ENCODE measurements at regions not wholly inside any gene's neighbourhood (a gene's known extent, or its start where the extent isn't known, plus 50 kb on each side); places are given as distances from the start of the nearest gene placed in this dataset.

DNA sequence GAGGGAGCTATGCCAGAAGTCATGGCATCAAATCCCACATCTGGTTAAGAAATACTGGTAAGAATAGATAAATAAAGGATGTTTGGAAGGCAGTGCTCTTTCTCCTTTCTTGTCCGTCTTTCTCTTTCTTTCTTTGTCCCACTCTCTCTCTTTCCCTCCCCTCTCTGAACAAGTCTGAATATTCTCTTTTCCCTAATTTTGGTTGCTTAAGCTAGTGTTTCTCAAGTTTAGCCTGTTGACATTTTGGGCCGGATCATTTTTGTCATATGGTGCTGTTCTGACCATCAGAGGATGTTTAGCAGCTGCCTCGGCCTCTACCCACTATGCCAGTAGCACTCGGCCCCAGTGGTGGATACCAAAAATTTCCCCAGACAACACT is 405.3 kb upstream of the C2CD4B start:
- H3K27me3 ChIP-seq (ENCODE audit: low read depth, low read length): no peaks in the 10 kb centered on the region
- peak overlapping the region in 1 of 2 donors; percentile 14 for H3K4me3 ChIP-seq (ENCODE audit: low read depth in 1 of 2, low read length in 2 of 2)
- H3K36me3 ChIP-seq (ENCODE audit: control insufficient read depth in 1 of 2, insufficient read depth in 2 of 2, low read length in 2 of 2): no peaks in the 10 kb centered on the region
- peaks cover 0 to 3% of the 10 kb centered on the region in 2 donors for H3K4me1 ChIP-seq (ENCODE audit: control insufficient read depth in 1 of 2, insufficient read depth in 2 of 2, low read length in 2 of 2)
- H3K27ac ChIP-seq (ENCODE audit: low read length): peak overlapping the region; percentile 3
- no peaks in the 10 kb centered on the region for H3K9me3 ChIP-seq (ENCODE audit: control insufficient read depth in 1 of 2, low read length in 2 of 2)

DNA sequence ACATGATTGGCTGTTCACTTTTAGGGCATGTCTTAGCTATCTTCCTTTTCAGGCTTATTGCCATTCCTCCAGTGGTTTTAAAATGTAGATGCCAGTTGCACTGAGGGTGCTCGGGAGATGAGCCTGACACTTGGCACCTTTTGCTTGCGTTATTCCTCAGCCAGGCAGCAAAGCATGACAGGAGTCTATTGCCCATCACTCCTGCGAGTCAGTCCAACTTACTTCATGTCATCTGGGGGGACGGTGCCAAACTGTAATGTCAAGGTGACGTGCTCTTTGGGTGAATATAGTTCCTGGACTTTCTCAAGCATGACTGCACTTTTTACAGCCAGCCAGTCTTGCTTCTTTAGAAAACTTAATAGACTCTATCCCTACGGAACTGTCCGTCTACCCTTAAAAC is 406.0 kb upstream of the C2CD4B start:
- H3K4me3 ChIP-seq (ENCODE audit: low read depth in 1 of 2, low read length in 2 of 2): no peak overlapping the region
- H3K27ac ChIP-seq (ENCODE audit: low read length): no peak overlapping the region
- H3K36me3 ChIP-seq (ENCODE audit: control insufficient read depth in 1 of 2, insufficient read depth in 2 of 2, low read length in 2 of 2): no peaks in the 10 kb centered on the region
- H3K27me3 ChIP-seq (ENCODE audit: low read depth, low read length): no peaks in the 10 kb centered on the region
- no peaks in the 10 kb centered on the region for H3K9me3 ChIP-seq (ENCODE audit: control insufficient read depth in 1 of 2, low read length in 2 of 2)
- H3K4me1 ChIP-seq (ENCODE audit: control insufficient read depth in 1 of 2, insufficient read depth in 2 of 2, low read length in 2 of 2): peaks cover 0 to 3% of the 10 kb centered on the region in 2 donors

DNA sequence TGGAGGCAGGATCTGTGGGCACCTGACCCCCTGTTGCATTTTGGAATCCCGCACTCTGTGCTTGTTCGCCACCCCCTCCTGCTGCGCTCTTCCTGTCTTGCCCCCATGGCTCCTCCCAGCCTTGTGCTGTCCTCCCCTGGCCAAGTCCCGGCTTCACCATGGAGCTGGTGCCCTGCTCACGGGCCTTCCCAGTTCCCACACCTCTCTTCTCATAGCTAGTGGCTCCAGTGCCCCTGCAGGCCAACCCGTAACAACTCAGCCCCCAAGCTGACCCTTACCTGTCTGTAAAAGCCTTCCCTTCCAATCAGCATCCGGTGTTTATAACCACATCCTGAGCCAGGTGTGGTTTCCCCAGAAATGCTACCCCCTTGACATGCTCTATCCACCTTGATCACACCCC is 407.7 kb upstream of the C2CD4B start:
- Histone ChIP-seq H3K4me1 (ENCODE audit: control insufficient read depth in 1 of 2, insufficient read depth in 2 of 2, low read length in 2 of 2) (peaks cover 0 to 3% of the 10 kb centered on the region in 2 donors), H3K9me3 (ENCODE audit: control insufficient read depth in 1 of 2, low read length in 2 of 2) (no peaks in the 10 kb centered on the region), H3K4me3 (ENCODE audit: low read depth in 1 of 2, low read length in 2 of 2) (no peak overlapping the region)

DNA sequence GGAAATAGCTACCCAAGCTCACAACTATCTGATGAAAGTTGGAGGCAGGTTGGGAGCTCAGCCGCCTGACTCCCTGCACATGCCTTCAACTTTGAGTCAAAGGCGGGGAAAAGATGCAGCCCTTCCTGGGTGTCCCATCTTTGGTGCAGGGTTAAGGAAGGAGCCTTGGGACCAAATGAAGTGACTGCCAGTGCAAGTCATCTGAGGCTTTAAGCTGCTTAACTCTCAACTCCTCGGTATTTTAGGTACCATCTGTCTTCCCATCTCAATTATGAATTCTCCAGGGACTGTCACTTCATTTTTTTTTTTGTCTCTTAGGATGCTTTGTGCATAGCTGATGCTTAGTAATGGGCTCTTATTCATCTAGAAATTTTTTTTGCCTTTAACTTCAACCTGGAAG is 408.8 kb upstream of the C2CD4B start:
- Histone ChIP-seq H3K4me1 (ENCODE audit: control insufficient read depth in 1 of 2, insufficient read depth in 2 of 2, low read length in 2 of 2) (peaks cover 0 to 3% of the 10 kb centered on the region in 2 donors), H3K27me3 (ENCODE audit: low read depth, low read length) (no peaks in the 10 kb centered on the region), H3K9me3 (ENCODE audit: control insufficient read depth in 1 of 2, low read length in 2 of 2) (no peaks in the 10 kb centered on the region), H3K4me3 (ENCODE audit: low read depth in 1 of 2, low read length in 2 of 2) (no peak overlapping the region), H3K36me3 (ENCODE audit: control insufficient read depth in 1 of 2, insufficient read depth in 2 of 2, low read length in 2 of 2) (no peaks in the 10 kb centered on the region), H3K27ac (ENCODE audit: low read length) (no peak overlapping the region)

More for the DNA sequence above, 407.7 kb upstream of the C2CD4B start:
- Histone ChIP-seq H3K27ac (ENCODE audit: low read length) (no peak overlapping the region), H3K36me3 (ENCODE audit: control insufficient read depth in 1 of 2, insufficient read depth in 2 of 2, low read length in 2 of 2) (no peaks in the 10 kb centered on the region), H3K27me3 (ENCODE audit: low read depth, low read length) (no peaks in the 10 kb centered on the region)

DNA sequence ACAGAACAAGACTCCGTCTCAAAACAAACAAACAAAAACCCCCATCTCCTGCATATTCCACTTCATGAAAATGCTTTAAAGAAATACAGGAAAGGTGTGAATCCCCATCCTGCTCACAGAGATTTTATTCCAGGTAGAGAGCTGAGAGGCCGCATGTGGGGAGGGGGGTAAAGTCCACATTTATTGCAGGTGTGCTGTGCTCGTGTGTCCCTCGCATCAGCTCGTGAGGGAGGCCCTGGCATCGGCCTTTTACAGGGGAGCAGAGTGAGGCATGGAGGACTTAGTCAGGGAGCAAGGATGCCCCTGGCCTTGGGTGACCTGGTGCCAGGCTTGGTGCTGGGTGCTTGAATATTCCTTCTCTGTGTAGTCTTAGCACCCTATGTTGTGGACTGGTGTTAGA is 413.5 kb upstream of the C2CD4B start:
- Histone ChIP-seq H3K36me3 (ENCODE audit: control insufficient read depth in 1 of 2, insufficient read depth in 2 of 2, low read length in 2 of 2) (no peaks in the 10 kb centered on the region), H3K27ac (ENCODE audit: low read length) (no peak overlapping the region), H3K9me3 (ENCODE audit: control insufficient read depth in 1 of 2, low read length in 2 of 2) (no peaks in the 10 kb centered on the region), H3K27me3 (ENCODE audit: low read depth, low read length) (no peaks in the 10 kb centered on the region), H3K4me3 (ENCODE audit: low read depth in 1 of 2, low read length in 2 of 2) (no peak overlapping the region), H3K4me1 (ENCODE audit: control insufficient read depth in 1 of 2, insufficient read depth in 2 of 2, low read length in 2 of 2) (peaks cover 0 to 3% of the 10 kb centered on the region in 2 donors)

DNA sequence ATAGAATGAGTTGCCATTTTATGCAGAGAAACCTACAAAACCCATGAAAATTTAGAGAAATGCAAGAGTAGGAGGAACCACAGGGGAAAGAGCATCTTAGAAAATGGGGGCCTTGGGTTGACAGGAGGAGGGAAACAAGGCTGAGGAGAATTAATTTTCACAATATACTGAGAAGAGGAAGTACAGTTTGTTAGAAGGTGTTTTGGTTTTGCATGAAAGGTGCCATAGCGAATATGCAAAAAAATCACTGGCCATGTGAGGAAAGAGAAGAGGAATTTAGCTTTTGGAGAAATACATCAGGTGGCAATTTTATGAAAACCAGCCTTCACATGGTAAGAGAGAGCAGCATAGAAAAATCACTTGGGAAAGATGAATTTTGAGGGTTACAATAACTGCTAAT is 413.9 kb upstream of the C2CD4B start:
- Histone ChIP-seq H3K4me1 (ENCODE audit: control insufficient read depth in 1 of 2, insufficient read depth in 2 of 2, low read length in 2 of 2) (peaks cover 0 to 3% of the 10 kb centered on the region in 2 donors), H3K4me3 (ENCODE audit: low read depth in 1 of 2, low read length in 2 of 2) (no peak overlapping the region), H3K36me3 (ENCODE audit: control insufficient read depth in 1 of 2, insufficient read depth in 2 of 2, low read length in 2 of 2) (no peaks in the 10 kb centered on the region), H3K27ac (ENCODE audit: low read length) (no peak overlapping the region), H3K27me3 (ENCODE audit: low read depth, low read length) (no peaks in the 10 kb centered on the region), H3K9me3 (ENCODE audit: control insufficient read depth in 1 of 2, low read length in 2 of 2) (no peaks in the 10 kb centered on the region)

DNA sequence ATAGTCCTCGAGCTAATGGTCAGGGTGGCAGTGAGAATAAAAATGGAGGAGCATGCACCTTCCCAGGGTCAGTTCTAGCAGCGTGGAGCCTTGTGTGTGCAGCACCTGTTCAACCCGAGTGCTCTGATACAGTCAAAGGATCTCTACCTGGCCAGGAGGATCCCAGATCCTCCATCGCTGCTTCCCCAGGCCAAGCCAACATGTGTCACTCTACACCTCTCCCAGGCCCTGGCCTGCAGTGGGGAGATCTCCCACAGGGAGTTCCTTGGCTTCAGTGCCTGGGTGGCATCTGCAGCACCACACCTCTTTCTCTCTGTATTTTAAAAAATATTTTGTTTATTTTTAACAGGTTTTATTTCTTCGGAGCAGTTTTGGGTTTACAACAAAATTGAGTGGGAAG is 414.8 kb upstream of the C2CD4B start:
- H3K27me3 ChIP-seq (ENCODE audit: low read depth, low read length): no peaks in the 10 kb centered on the region
- H3K4me3 ChIP-seq (ENCODE audit: low read depth in 1 of 2, low read length in 2 of 2): no peak overlapping the region
- H3K36me3 ChIP-seq (ENCODE audit: control insufficient read depth in 1 of 2, insufficient read depth in 2 of 2, low read length in 2 of 2): no peaks in the 10 kb centered on the region
- no peak overlapping the region for H3K27ac ChIP-seq (ENCODE audit: low read length)
- H3K4me1 ChIP-seq (ENCODE audit: control insufficient read depth in 1 of 2, insufficient read depth in 2 of 2, low read length in 2 of 2): peaks cover 0 to 1% of the 10 kb centered on the region in 2 donors
- no peaks in the 10 kb centered on the region for H3K9me3 ChIP-seq (ENCODE audit: control insufficient read depth in 1 of 2, low read length in 2 of 2)

DNA sequence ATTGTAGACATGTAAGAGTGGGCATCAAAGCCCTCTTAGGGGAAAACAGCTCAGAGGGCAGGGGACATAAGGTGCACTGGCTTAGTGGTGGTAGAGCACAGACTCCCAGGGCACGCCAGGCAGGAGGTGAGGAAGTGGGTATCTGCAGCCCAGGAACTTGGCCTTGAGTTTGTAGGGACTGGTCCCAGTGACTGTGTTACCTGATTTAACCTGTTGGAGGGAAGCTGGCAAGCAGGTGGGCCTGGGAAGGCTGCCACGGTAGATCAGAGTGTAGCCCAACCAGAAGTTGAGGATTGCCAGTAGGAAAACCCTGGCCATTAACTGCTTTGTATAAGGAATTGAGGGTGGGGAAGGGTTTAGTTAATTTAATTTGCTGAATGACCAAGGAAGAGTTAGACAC is 417.5 kb upstream of the C2CD4B start:
- Histone ChIP-seq H3K36me3 (ENCODE audit: control insufficient read depth in 1 of 2, insufficient read depth in 2 of 2, low read length in 2 of 2) (no peaks in the 10 kb centered on the region), H3K9me3 (ENCODE audit: control insufficient read depth in 1 of 2, low read length in 2 of 2) (no peaks in the 10 kb centered on the region), H3K27me3 (ENCODE audit: low read depth, low read length) (no peaks in the 10 kb centered on the region), H3K4me3 (ENCODE audit: low read depth in 1 of 2, low read length in 2 of 2) (no peak overlapping the region), H3K4me1 (ENCODE audit: control insufficient read depth in 1 of 2, insufficient read depth in 2 of 2, low read length in 2 of 2) (no peaks in the 10 kb centered on the region), H3K27ac (ENCODE audit: low read length) (no peak overlapping the region)

DNA sequence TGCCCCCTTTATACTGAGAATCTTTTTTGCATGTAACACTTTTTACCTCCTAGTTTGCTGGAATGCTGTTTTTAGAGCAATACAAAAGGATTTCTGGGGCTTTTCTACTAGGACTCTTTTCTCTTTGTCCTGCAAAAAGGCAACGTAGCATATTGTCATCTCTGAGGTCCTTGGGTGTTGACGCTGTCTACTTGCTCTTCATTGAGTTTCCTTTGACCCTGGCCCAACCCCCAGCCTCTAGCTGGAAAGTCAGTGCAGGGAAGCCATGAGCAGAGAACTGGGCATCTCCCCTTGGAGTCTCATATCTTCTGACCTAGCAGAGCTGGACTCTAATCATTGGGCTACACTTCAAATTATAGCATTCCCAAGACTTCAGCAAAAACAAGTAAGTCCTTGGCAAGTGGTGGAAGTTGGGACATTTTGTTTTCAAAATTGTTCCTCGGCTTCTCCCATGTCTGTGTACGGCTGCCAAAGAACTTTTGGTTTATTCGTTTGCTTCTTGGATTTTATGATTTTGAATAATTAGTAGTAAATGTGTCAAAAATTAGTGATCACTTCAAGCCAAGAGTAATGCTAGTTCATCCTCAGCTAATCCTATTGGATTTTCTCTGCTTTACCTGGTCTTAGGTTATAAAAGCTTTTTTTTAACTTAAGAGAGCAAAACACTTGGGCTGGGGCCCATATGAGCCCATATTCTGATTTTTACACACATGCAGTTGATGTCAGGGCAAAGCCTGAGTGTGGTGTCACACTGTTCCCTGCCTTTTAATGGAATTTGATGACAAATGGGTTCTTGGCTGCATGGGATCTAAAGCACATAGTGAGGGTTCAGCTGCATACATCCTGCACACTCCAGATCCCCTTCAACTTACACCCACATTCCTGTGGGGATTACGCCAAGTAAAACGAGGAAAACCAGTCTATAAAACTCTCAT is 419.5 kb upstream of the C2CD4B start:
- Histone ChIP-seq H3K9me3 (ENCODE audit: control insufficient read depth in 1 of 2, low read length in 2 of 2) (no peaks in the 10 kb centered on the region), H3K4me1 (ENCODE audit: control insufficient read depth in 1 of 2, insufficient read depth in 2 of 2, low read length in 2 of 2) (no peaks in the 10 kb centered on the region), H3K27me3 (ENCODE audit: low read depth, low read length) (no peaks in the 10 kb centered on the region), H3K27ac (ENCODE audit: low read length) (no peak overlapping the region), H3K36me3 (ENCODE audit: control insufficient read depth in 1 of 2, insufficient read depth in 2 of 2, low read length in 2 of 2) (no peaks in the 10 kb centered on the region), H3K4me3 (ENCODE audit: low read depth in 1 of 2, low read length in 2 of 2) (no peak overlapping the region)

DNA sequence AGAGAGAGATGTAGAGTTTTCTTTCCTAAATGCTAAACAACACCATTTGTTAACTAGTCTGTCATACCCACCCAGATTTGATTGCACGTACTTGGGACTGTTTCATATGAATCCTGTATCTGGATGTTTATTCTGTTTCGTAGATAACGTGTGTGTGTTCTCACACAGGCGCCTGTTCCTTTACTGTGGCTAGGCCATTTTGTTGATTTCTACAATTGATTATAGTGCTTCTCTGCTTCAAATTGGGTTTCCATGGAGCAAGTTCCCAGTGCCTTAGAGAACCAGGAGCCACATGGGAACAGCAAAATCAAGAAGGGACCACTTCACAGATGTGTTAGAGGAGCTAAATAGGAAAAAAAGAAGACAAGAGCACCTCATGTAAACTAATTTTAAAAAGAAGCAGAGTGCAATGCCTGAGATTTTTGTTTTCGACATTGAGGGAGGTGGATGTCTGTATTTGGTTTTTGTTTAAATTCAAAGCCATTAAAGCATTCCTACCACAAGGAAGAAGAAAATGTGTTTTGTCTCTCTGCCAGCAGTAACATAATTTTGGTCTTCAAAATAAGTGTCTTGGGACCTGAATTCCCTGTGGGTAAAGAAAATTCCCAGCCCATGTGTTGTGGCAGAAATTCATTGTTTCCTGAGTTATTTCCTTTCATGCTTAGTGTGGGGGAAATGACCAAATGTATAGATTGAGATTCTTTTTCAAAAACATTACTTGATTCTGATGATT is 424.0 kb upstream of the C2CD4B start:
- H3K4me1 ChIP-seq (ENCODE audit: control insufficient read depth in 1 of 2, insufficient read depth in 2 of 2, low read length in 2 of 2): peaks cover 0 to 5% of the 10 kb centered on the region in 2 donors
- no peak overlapping the region for H3K4me3 ChIP-seq (ENCODE audit: low read depth in 1 of 2, low read length in 2 of 2)
- H3K27ac ChIP-seq (ENCODE audit: low read length): no peak overlapping the region
- no peaks in the 10 kb centered on the region for H3K36me3 ChIP-seq (ENCODE audit: control insufficient read depth in 1 of 2, insufficient read depth in 2 of 2, low read length in 2 of 2)
- no peaks in the 10 kb centered on the region for H3K9me3 ChIP-seq (ENCODE audit: control insufficient read depth in 1 of 2, low read length in 2 of 2)
- H3K27me3 ChIP-seq (ENCODE audit: low read depth, low read length): no peaks in the 10 kb centered on the region

All from muscle layer of duodenum (tissue), 2 donors.